Endodermal cell (in vitro differentiated cells): ENCODE measurements at regions not wholly inside any gene's neighbourhood (a gene's known extent, or its start where the extent isn't known, plus 50 kb on each side); places are given as distances from the start of the nearest gene placed in this dataset.
A peak's percentile ranks its signal among the peaks of the same experiment; 100 is the strongest.

Experiments used
- DNase-seq: peaks from one replicate; pipeline ENCODE4 v3.0.0-alpha.2; 2017
- H3K27ac ChIP-seq: 2 replicates; pipeline ENCODE4 v1.5.1; 2013; ENCODE audit warnings: mild to moderate bottlenecking, low read depth, low read length, moderate library complexity
- H3K27me3 ChIP-seq: 2 replicates; pipeline ENCODE4 v1.6.1; 2013; ENCODE audit warnings: mild to moderate bottlenecking, low read length, moderate library complexity; ENCODE audit not compliant: insufficient read depth, control insufficient read depth, poor library complexity, severe bottlenecking
- H3K36me3 ChIP-seq: 2 replicates; pipeline ENCODE4 v1.7.0; 2013; ENCODE audit warnings: mild to moderate bottlenecking, low read length, moderate library complexity; ENCODE audit not compliant: control insufficient read depth, insufficient read depth
- H3K4me1 ChIP-seq: one replicate; pipeline ENCODE4 v1.7.0; 2013; ENCODE audit warnings: low read length; ENCODE audit not compliant: control insufficient read depth, insufficient read depth
- H3K4me3 ChIP-seq: 2 replicates; pipeline ENCODE4 v1.5.1; 2013; ENCODE audit warnings: mild to moderate bottlenecking, low read length, moderate library complexity
- H3K9ac ChIP-seq: 2 replicates; pipeline ENCODE4 v1.6.1; 2013; ENCODE audit warnings: mild to moderate bottlenecking, low read length, moderate library complexity; ENCODE audit not compliant: poor library complexity, severe bottlenecking; ENCODE audit errors: extremely low read depth
- H3K9me3 ChIP-seq: 2 replicates; pipeline ENCODE4 v1.6.1; 2013; ENCODE audit warnings: mild to moderate bottlenecking, low read length, moderate library complexity; ENCODE audit not compliant: control insufficient read depth
- H3K27ac Mint-ChIP-seq: 2 replicates; pipeline ENCODE4 v1.8.0; 2020; ENCODE audit warnings: mixed read lengths
- H3K27me3 Mint-ChIP-seq: 2 replicates; pipeline ENCODE4 v1.8.0; 2021; ENCODE audit warnings: mild to moderate bottlenecking, mixed read lengths; ENCODE audit not compliant: insufficient read depth
- H3K36me3 Mint-ChIP-seq: 2 replicates; pipeline ENCODE4 v1.8.0; 2020; ENCODE audit warnings: low read depth, mixed read lengths
- H3K4me1 Mint-ChIP-seq: 2 replicates; pipeline ENCODE4 v1.8.0; 2020; ENCODE audit warnings: mixed read lengths
- H3K4me3 Mint-ChIP-seq: 2 replicates; pipeline ENCODE4 v1.8.0; 2020; ENCODE audit warnings: mild to moderate bottlenecking, moderate library complexity, mixed read lengths
- H3K9me3 Mint-ChIP-seq: 2 replicates; pipeline ENCODE4 v1.8.0; 2020; ENCODE audit warnings: mild to moderate bottlenecking, mixed read lengths
- WGBS, 2 experiments: methylation state at CpG; one replicate each; pipeline versions ENCODE4 v1.1.5 to v1.1.7; 2013; ENCODE audit warnings: missing lambda C conversion rate in 2 of 2, mixed read lengths in 1 of 2; ENCODE audit not compliant: insufficient coverage in 1 of 2, insufficient read length in 1 of 2; 5-methylcytosine and 5-hydroxymethylcytosine counted together
- TF ChIP-seq, protein P1 (sequence below): fragments of 200-600 bp; sonication (generic); conservative IDR thresholded peaks from 2 replicates; pipeline ENCODE4 v1.5.0; 2021; ENCODE audit warnings: antibody characterized with exemption, mild to moderate bottlenecking

GRCh38 chr9:92242260-92243136 lies 51.0 kb downstream of the IARS1 start:
- Histone ChIP-seq H3K4me3 (no peak overlapping the region), H3K9ac (no peak overlapping the region), H3K27me3 (no peaks in the 10 kb centered on the region), H3K36me3 (peaks cover 97% of the 10 kb centered on the region), H3K9me3 (no peaks in the 10 kb centered on the region), H3K27ac (no peak overlapping the region), H3K4me1 (no peaks in the 10 kb centered on the region)
- TF ChIP-seq, protein P1, sequence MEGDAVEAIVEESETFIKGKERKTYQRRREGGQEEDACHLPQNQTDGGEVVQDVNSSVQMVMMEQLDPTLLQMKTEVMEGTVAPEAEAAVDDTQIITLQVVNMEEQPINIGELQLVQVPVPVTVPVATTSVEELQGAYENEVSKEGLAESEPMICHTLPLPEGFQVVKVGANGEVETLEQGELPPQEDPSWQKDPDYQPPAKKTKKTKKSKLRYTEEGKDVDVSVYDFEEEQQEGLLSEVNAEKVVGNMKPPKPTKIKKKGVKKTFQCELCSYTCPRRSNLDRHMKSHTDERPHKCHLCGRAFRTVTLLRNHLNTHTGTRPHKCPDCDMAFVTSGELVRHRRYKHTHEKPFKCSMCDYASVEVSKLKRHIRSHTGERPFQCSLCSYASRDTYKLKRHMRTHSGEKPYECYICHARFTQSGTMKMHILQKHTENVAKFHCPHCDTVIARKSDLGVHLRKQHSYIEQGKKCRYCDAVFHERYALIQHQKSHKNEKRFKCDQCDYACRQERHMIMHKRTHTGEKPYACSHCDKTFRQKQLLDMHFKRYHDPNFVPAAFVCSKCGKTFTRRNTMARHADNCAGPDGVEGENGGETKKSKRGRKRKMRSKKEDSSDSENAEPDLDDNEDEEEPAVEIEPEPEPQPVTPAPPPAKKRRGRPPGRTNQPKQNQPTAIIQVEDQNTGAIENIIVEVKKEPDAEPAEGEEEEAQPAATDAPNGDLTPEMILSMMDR, result peak; percentile 83
- 73 to 75% methylated on average over 6 to 7 of the region's 7 CpGs for WGBS, 2 experiments
- Mint-ChIP-seq H3K27me3 (no peaks in the 10 kb centered on the region), H3K4me3 (no peak overlapping the region), H3K9me3 (no peaks in the 10 kb centered on the region), H3K36me3 (peaks cover 92% of the 10 kb centered on the region), H3K4me1 (no peaks in the 10 kb centered on the region), H3K27ac (peak overlapping the region; percentile 61)
- DNase-seq, result peak; percentile 69

DNA sequence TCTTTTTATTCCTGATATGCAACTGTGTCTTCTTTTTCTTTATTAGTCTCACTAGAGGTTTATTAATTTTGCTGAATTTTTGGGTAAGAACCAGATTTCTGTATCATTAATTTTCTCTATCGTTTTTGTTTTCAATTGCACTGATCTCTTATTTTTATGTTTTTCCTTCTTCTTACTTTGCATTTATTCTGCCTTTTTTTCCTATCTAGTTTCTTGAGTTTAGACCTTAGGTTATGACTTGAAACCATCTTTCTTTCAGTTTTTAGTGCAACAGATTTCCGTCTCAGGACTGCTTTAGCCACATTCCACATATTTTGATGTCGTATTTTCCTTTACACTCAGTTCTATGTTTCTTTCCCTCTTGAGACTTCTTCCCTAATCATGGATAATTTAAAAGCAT lies 56.6 kb downstream of the IARS1 start:
- Mint-ChIP-seq H3K9me3 (no peaks in the 10 kb centered on the region), H3K36me3 (peaks cover 82% of the 10 kb centered on the region), H3K4me1 (no peaks in the 10 kb centered on the region), H3K27me3 (no peaks in the 10 kb centered on the region), H3K27ac (no peak overlapping the region), H3K4me3 (no peak overlapping the region)
- H3K27ac ChIP-seq, result no peak overlapping the region
- no peak overlapping the region for H3K9ac ChIP-seq
- WGBS, 2 experiments, result 90 to 97% methylated on average over 2 to 3 of the region's 3 CpGs
- H3K4me3 ChIP-seq, result no peak overlapping the region
- H3K27me3 ChIP-seq, result no peaks in the 10 kb centered on the region
- peaks cover 97% of the 10 kb centered on the region for H3K36me3 ChIP-seq
- H3K9me3 ChIP-seq, result no peaks in the 10 kb centered on the region
- DNase-seq, result no peak
- TF ChIP-seq, protein P1, result no peak
- no peaks in the 10 kb centered on the region for H3K4me1 ChIP-seq

- H3K27ac ChIP-seq, result no peak overlapping the region
- H3K4me3 ChIP-seq, result no peak overlapping the region
- no peaks in the 10 kb centered on the region for H3K27me3 ChIP-seq
- TF ChIP-seq, protein P1, result no peak
- DNase-seq, result no peak
- 98 to 100% methylated on average over 2 to 4 of the region's 4 CpGs for WGBS, 2 experiments
- H3K9ac ChIP-seq, result no peak overlapping the region
- Mint-ChIP-seq H3K9me3 (no peaks in the 10 kb centered on the region), H3K4me1 (no peaks in the 10 kb centered on the region), H3K27me3 (no peaks in the 10 kb centered on the region), H3K27ac (no peak overlapping the region), H3K36me3 (peaks cover 78% of the 10 kb centered on the region), H3K4me3 (no peak overlapping the region)
- H3K36me3 ChIP-seq, result peaks cover 97% of the 10 kb centered on the region
- H3K4me1 ChIP-seq, result no peaks in the 10 kb centered on the region
- H3K9me3 ChIP-seq, result no peaks in the 10 kb centered on the region
Observed at GRCh38 chr9:92236465-92236864, 57.0 kb downstream of the IARS1 start.
